ENCODE measurements at regions not wholly inside any gene's neighbourhood (a gene's known extent, or its start where the extent isn't known, plus 50 kb on each side); places are given as distances from the start of the nearest gene placed in this dataset.

DNA sequence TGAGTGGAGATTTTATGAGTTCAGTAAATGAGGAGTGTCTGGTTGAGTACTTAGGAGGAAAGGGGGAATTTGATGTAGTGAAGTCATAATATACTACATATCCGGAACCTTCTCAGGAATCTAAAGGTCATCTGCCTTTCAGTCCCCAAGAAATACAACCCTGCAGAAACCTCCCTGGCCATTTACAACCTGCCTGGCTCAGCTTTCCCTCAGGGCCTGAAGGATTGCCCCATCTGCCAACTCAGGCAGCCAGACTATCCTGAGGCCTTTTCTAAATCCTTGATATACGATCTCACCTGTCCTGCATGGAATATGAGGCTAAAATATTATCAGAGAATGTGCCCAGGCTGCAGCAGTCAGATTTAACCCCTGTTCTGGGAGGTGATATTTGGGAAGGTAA is 165.4 kb upstream of the SPOPL start:
- DNase-seq (ENCODE audit: low read depth, low spot score): no peak
- H3K9me1 ChIP-seq (replicated peaks; ENCODE audit: control insufficient read depth, extremely low read depth, insufficient read depth, low read length): no peaks in the 10 kb centered on the region
- POLR2A ChIA-PET: no interaction called here
- H3K4me3 ChIP-seq (replicated peaks in 1 of 3; ENCODE audit: insufficient read depth in 1 of 3, low read depth in 1 of 3, low read length in 3 of 3): no peak overlapping the region
- H3K9ac ChIP-seq (replicated peaks; ENCODE audit: extremely low read depth, insufficient read depth, low read length): no peak overlapping the region
- dilution Hi-C loops (cut with MboI; ENCODE audit: extremely low pct_ligation_motif_present, low sequenced_read_pairs) (no loop called here), intact Hi-C loops (cut with micrococcal nuclease) (no loop called here)
- no peak overlapping the region for H2AFZ ChIP-seq (ENCODE audit: low read depth, low read length)
- no peaks in the 10 kb centered on the region for H3K4me1 ChIP-seq (ENCODE audit: control insufficient read depth, extremely low read depth, insufficient read depth, low read length)
- H3K9me3 ChIP-seq (replicated peaks; ENCODE audit: control insufficient read depth, insufficient read depth, low read length): no peaks in the 10 kb centered on the region
- no peak for FAIRE-seq
- CTCF ChIA-PET: no interaction called here
- no peak overlapping the region for H3K4me2 ChIP-seq (ENCODE audit: insufficient read depth, low read length)
- no peak overlapping the region for H3K27ac ChIP-seq (ENCODE audit: insufficient read depth, low read depth, low read length)
- H3K36me3 ChIP-seq (ENCODE audit: control insufficient read depth in 2 of 2, extremely low read depth in 1 of 2, insufficient read depth in 2 of 2, low read length in 2 of 2): no peaks in the 10 kb centered on the region
- no peaks in the 10 kb centered on the region for H3K79me2 ChIP-seq (ENCODE audit: control insufficient read depth, insufficient read depth, low read length)
- TF ChIP-seq FOS (IDR thresholded peaks at IDR 0.05; ENCODE audit: borderline replicate concordance, insufficient read depth, low read length) (no peak), GATA2 (IDR thresholded peaks at IDR 0.05; ENCODE audit: insufficient read depth, insufficient read length, low read depth, low read length) (no peak), CTCF (IDR thresholded peaks at IDR 0.05; ENCODE audit: extremely low read depth in 1 of 2, insufficient read depth in 1 of 2, low read depth in 1 of 2, low read length in 2 of 2) (no peak), POLR2AphosphoS5 (IDR thresholded peaks at IDR 0.05; ENCODE audit: insufficient read depth, low read depth, low read length) (no peak), EZH2 (IDR thresholded peaks at IDR 0.05; ENCODE audit: borderline replicate concordance, low read depth, low read length, severe bottlenecking) (no peak), JUN (IDR thresholded peaks at IDR 0.05; ENCODE audit: borderline replicate concordance, insufficient read depth, insufficient read length, low read depth) (no peak), MYC (IDR thresholded peaks at IDR 0.05; ENCODE audit: low read depth, low read length) (no peak), MAX (IDR thresholded peaks at IDR 0.05; ENCODE audit: insufficient read depth, insufficient read length) (no peak), POLR2A (IDR thresholded peaks at IDR 0.05; ENCODE audit: low read depth, low read length) (no peak)
- BruUV-seq (replicated peaks): no TSS peak
- H3K27me3 ChIP-seq (ENCODE audit: control insufficient read depth in 2 of 2, insufficient read depth in 2 of 2, low read length in 2 of 2): no peaks in the 10 kb centered on the region
- H4K20me1 ChIP-seq (replicated peaks; ENCODE audit: control insufficient read depth, extremely low read depth, insufficient read depth, low read length): no peaks in the 10 kb centered on the region

All from endothelial cell of umbilical vein (primary cell).